Neutrophil (primary cell): ENCODE measurements at regions not wholly inside any gene's neighbourhood (a gene's known extent, or its start where the extent isn't known, plus 50 kb on each side); places are given as distances from the start of the nearest gene placed in this dataset.
"Not testable (repeated sequence)": the region's sequence is repeated elsewhere in the genome, so short reads cannot be mapped to it uniquely, and the experiment has no call there.

Source experiments
- H3K27ac ChIP-seq: fragments of 200-600 bp; sonication (generic); 2 replicates; pipeline ENCODE4 v1.5.1; 2016; ENCODE audit warnings: mild to moderate bottlenecking, moderate library complexity
- H3K27me3 ChIP-seq: fragments of 200-600 bp; sonication (generic); 2 replicates; pipeline ENCODE4 v1.6.0; 2016; ENCODE audit warnings: mild to moderate bottlenecking
- H3K36me3 ChIP-seq: fragments of 200-600 bp; sonication (generic); 2 replicates; pipeline ENCODE4 v1.5.1; 2017
- H3K4me1 ChIP-seq, 2 experiments: fragments of 200-600 bp in 1 of 2; sonication (generic) in 1 of 2; 1 replicate in 1 of 2; 2 replicates in 1 of 2; pipeline versions ENCODE4 v1.5.1 to v1.6.1; 2013 to 2016; ENCODE audit warnings: low read depth in 1 of 2, low read length in 1 of 2, mild to moderate bottlenecking in 1 of 2, moderate library complexity in 1 of 2; ENCODE audit not compliant: control insufficient read depth in 1 of 2, insufficient read depth in 1 of 2
- H3K4me3 ChIP-seq, 2 experiments: fragments of 200-600 bp in 1 of 2; sonication (generic) in 1 of 2; 1 replicate in 1 of 2; 2 replicates in 1 of 2; pipeline ENCODE4 v1.5.1; 2013 to 2016; ENCODE audit warnings: low read depth in 1 of 2, low read length in 1 of 2, mild to moderate bottlenecking in 1 of 2, moderate library complexity in 1 of 2
- H3K9me3 ChIP-seq: fragments of 200-600 bp; sonication (generic); 2 replicates; pipeline ENCODE4 v1.5.1; 2016
- TF ChIP-seq, protein P1 (sequence below): fragments of 200-600 bp; sonication (generic); IDR thresholded peaks from 2 replicates; pipeline ENCODE4 v1.5.1; 2016; ENCODE audit warnings: antibody characterized with exemption

GRCh38 chr1:243956450-243956849, 94.6 kb upstream of the ZBTB18 start:
- Histone ChIP-seq H3K4me1 (no peaks in the 10 kb centered on the region), H3K4me3 (no peak overlapping the region), H3K9me3 (no peaks in the 10 kb centered on the region), H3K27ac (no peak overlapping the region), H3K27me3 (no peaks in the 10 kb centered on the region), H3K36me3 (no peaks in the 10 kb centered on the region)
- TF ChIP-seq, protein P1, sequence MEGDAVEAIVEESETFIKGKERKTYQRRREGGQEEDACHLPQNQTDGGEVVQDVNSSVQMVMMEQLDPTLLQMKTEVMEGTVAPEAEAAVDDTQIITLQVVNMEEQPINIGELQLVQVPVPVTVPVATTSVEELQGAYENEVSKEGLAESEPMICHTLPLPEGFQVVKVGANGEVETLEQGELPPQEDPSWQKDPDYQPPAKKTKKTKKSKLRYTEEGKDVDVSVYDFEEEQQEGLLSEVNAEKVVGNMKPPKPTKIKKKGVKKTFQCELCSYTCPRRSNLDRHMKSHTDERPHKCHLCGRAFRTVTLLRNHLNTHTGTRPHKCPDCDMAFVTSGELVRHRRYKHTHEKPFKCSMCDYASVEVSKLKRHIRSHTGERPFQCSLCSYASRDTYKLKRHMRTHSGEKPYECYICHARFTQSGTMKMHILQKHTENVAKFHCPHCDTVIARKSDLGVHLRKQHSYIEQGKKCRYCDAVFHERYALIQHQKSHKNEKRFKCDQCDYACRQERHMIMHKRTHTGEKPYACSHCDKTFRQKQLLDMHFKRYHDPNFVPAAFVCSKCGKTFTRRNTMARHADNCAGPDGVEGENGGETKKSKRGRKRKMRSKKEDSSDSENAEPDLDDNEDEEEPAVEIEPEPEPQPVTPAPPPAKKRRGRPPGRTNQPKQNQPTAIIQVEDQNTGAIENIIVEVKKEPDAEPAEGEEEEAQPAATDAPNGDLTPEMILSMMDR: no peak

GRCh38 chr1:243951207-243951606, 99.9 kb upstream of the ZBTB18 start:
- not testable (repeated sequence) for H3K9me3 ChIP-seq, H3K36me3 ChIP-seq, H3K27ac ChIP-seq, H3K4me1 ChIP-seq, H3K4me3 ChIP-seq, H3K27me3 ChIP-seq

- H3K4me1 ChIP-seq: no peaks in the 10 kb centered on the region
- no peaks in the 10 kb centered on the region for H3K9me3 ChIP-seq
- no peak overlapping the region for H3K4me3 ChIP-seq
- H3K36me3 ChIP-seq: no peaks in the 10 kb centered on the region
- H3K27me3 ChIP-seq: peaks cover 3% of the 10 kb centered on the region
- TF ChIP-seq, protein P1: no peak
- H3K27ac ChIP-seq: no peak overlapping the region
Observed at GRCh38 chr1:243950166-243950565, 100.1 kb upstream of the AKT3 start.

DNA sequence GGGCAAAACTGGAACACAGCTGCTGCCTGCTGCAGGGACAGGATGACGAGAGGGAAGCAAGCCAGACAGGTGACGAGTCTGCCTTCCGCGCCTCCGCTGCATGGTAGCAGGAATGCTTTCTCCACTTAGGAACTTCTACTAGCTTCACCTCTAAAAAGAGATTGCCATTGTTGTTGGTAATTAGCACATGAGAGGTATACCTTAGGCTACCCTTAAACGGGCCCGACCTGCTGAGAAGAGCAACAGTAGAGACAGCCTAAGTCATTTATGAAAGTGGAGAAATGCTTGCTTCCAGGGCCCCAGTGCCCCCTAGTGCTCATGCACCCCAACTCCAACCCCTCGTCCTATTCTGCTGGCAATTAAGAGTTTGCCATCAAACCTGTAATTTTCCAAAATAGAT, 96.9 kb upstream of the AKT3 start:
- no peaks in the 10 kb centered on the region for H3K4me1 ChIP-seq
- no peak overlapping the region for H3K4me3 ChIP-seq
- no peak overlapping the region for H3K27ac ChIP-seq
- no peaks in the 10 kb centered on the region for H3K36me3 ChIP-seq
- peaks cover 3% of the 10 kb centered on the region for H3K27me3 ChIP-seq
- TF ChIP-seq, protein P1: no peak
- H3K9me3 ChIP-seq: no peaks in the 10 kb centered on the region

DNA sequence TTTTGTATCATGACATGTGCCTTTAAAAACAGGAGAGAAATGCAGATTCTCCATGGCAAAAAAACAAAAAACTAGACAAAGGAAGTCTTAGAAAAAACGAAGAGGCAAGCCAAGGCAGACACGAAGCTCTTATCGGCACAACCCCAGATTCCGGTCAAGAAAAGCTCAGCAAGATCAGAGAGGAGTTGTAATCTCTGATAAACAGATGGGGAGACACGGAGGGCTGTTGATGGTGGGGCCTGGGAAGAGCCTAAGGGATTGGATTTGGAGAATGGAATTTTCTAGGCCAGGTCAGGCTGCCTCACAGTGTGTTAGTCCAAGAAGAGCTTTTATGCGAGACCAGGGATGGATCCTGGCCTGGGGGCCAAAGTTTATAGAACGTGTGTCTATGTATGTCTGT, 96.2 kb upstream of the AKT3 start:
- TF ChIP-seq, protein P1: no peak
- H3K4me3 ChIP-seq: no peak overlapping the region
- H3K9me3 ChIP-seq: no peaks in the 10 kb centered on the region
- H3K27ac ChIP-seq: no peak overlapping the region
- H3K27me3 ChIP-seq: peaks cover 8% of the 10 kb centered on the region
- H3K36me3 ChIP-seq: no peaks in the 10 kb centered on the region
- H3K4me1 ChIP-seq: no peaks in the 10 kb centered on the region

GRCh38 chr1:243945727-243946126, 95.7 kb upstream of the AKT3 start:
- H3K27me3 ChIP-seq: peaks cover 13% of the 10 kb centered on the region
- H3K36me3 ChIP-seq: no peaks in the 10 kb centered on the region
- no peak overlapping the region for H3K4me3 ChIP-seq
- TF ChIP-seq, protein P1: no peak
- H3K27ac ChIP-seq: no peak overlapping the region
- no peaks in the 10 kb centered on the region for H3K4me1 ChIP-seq
- H3K9me3 ChIP-seq: no peaks in the 10 kb centered on the region
